ENCODE measurements at regions not wholly inside any gene's neighbourhood (a gene's known extent, or its start where the extent isn't known, plus 50 kb on each side); places are given as distances from the start of the nearest gene placed in this dataset.

DNA sequence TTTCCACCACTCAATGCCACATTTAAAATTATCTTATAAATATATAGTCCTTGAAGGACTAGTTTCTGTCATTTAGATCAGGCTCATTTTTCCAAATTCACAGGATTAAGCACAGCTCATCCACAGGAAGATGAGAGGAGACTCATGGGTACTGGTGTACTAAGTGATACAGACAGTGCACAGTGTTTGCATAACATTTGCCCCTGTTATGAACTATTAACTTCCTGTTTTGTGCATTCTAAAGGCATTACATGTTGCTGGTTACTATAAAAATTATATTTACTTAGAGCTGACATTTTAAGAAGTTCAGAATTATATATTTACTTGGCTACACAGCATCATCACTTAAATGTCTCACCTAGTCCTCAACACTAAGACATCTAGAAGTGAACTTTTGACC lies 772.0 kb downstream of the TECRL start:
- no peak overlapping the region for H3K4ac ChIP-seq (ENCODE audit: low read depth, low read length)
- no peak overlapping the region for H2BK12ac ChIP-seq (ENCODE audit: insufficient read length, low read depth, low read length)
- Mint-ChIP-seq H3K4me1 (no peaks in the 10 kb centered on the region), H3K4me3 (no peak overlapping the region), H3K27me3 (ENCODE audit: low read depth) (no peaks in the 10 kb centered on the region), H3K27ac (no peak overlapping the region), H3K36me3 (ENCODE audit: insufficient read depth in 1 of 3, low read depth in 3 of 3) (0 out of 7 replicates have a peak, but pooled peaks cover 0 to 4% (median 0%) of the 10 kb centered on the region in 3 experiments), H3K9me3 (peaks cover 10 to 13% of the 10 kb centered on the region in 2 experiments; a peak in 3 of 5 replicates)
- no peak overlapping the region for H2BK15ac ChIP-seq (ENCODE audit: low read depth, low read length)
- no peak overlapping the region for H3K56ac ChIP-seq (ENCODE audit: insufficient read length, low read depth, low read length)
- H2AK5ac ChIP-seq (ENCODE audit: insufficient read length, low read length), result no peak overlapping the region
- H3K79me1 ChIP-seq (ENCODE audit: insufficient read depth, low read depth, low read length, poor library complexity, severe bottlenecking), result no peaks in the 10 kb centered on the region
- H3K9me3 ChIP-seq (ENCODE audit: control insufficient read depth, low read depth, low read length), result no peaks in the 10 kb centered on the region
- no peak overlapping the region for H3K27ac ChIP-seq (ENCODE audit: insufficient read length, low read depth, low read length)
- H3K23ac ChIP-seq (ENCODE audit: insufficient read length, low read depth, low read length), result no peak overlapping the region
- no peaks in the 10 kb centered on the region for H3K23me2 ChIP-seq (ENCODE audit: insufficient read length, low read depth, low read length, poor library complexity, severe bottlenecking)
- TF ChIP-seq CTCF (conservative IDR thresholded peaks at IDR 0.05), result no peak
- DNase-seq, result no peak
- H2BK5ac ChIP-seq (ENCODE audit: insufficient read length, low read length), result no peak overlapping the region
- no peak overlapping the region for H3K18ac ChIP-seq (ENCODE audit: insufficient read length, low read depth, low read length)
- no peak overlapping the region for H3T11ph ChIP-seq (ENCODE audit: low read length)
- no peaks in the 10 kb centered on the region for H3K79me2 ChIP-seq (ENCODE audit: insufficient read depth, low read length)
- H4K5ac ChIP-seq (ENCODE audit: insufficient read length, low read depth, low read length), result no peak overlapping the region
- no peak overlapping the region for H4K8ac ChIP-seq (replicated peaks; ENCODE audit: insufficient read length, low read depth, low read length)
- no peaks in the 10 kb centered on the region for H4K20me1 ChIP-seq (ENCODE audit: control insufficient read depth, insufficient read depth, insufficient read length)
- H2BK120ac ChIP-seq (ENCODE audit: low read depth, low read length, poor library complexity, severe bottlenecking), result no peak overlapping the region
- H2AFZ ChIP-seq (ENCODE audit: low read length), result no peak overlapping the region
- no peak overlapping the region for H3K4me2 ChIP-seq (ENCODE audit: insufficient read depth, insufficient read length, low read length)
- no peak overlapping the region for H3K9ac ChIP-seq (ENCODE audit: extremely low read depth, insufficient read length, low read length)
- H3K14ac ChIP-seq (ENCODE audit: insufficient read depth, low read length), result no peak overlapping the region
- H4K91ac ChIP-seq (ENCODE audit: insufficient read length, low read depth, low read length), result no peak overlapping the region
- H3K27me3 ChIP-seq (ENCODE audit: insufficient read depth, low read length), result no peaks in the 10 kb centered on the region
- no peak overlapping the region for H2BK20ac ChIP-seq (ENCODE audit: low read depth, low read length, poor library complexity, severe bottlenecking)
- no peaks in the 10 kb centered on the region for H3K4me1 ChIP-seq (ENCODE audit: insufficient read depth, low read length)

Data from H9 (cell line).